ENCODE measurements at regions not wholly inside any gene's neighbourhood (a gene's known extent, or its start where the extent isn't known, plus 50 kb on each side); places are given as distances from the start of the nearest gene placed in this dataset.

DNA sequence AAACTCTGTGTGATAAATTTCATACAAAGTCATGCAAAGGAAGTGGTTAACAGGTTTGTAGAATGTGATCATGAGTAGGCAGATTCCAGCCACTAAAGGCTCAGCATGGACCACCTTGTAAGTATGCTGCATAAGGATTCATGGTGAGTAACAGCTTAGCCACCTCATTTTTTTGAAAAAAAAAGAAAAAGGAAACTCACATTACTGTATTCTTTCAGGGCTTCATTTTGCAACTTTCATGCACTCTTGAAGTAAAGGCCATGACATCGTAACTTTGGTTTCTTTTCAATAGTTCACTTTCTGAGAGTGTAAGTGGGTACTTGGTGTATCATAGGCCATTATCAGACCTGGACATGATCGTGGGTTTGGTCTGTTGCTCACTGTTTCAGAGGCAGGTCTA is 175.1 kb downstream of the PCSK1 start:
- TF ChIP-seq ZSCAN30 (tag by site-specific recombination; IDR thresholded peaks at IDR 0.05), result no peak
- no peak for TF ChIP-seq SETDB1 (IDR thresholded peaks at IDR 0.05; ENCODE audit: insufficient read length, low read length)
- no peak for TF ChIP-seq ZNF184 (tag by site-specific recombination; IDR thresholded peaks at IDR 0.05)
- TF ChIP-seq ZFP41 (tag by site-specific recombination; IDR thresholded peaks at IDR 0.05; ENCODE audit: borderline replicate concordance), result no peak
- no peak for TF ChIP-seq SALL2 (tag by site-specific recombination; IDR thresholded peaks at IDR 0.05; ENCODE audit: borderline replicate concordance)
- no peak for TF ChIP-seq ZNF747 (tag by site-specific recombination; IDR thresholded peaks at IDR 0.05)
- TF ChIP-seq ZNF19 (tag by site-specific recombination; IDR thresholded peaks at IDR 0.05; ENCODE audit: low read depth), result no peak
- no peak for TF ChIP-seq ZNF544 (tag by site-specific recombination; IDR thresholded peaks at IDR 0.05)
- TF ChIP-seq, protein P1, sequence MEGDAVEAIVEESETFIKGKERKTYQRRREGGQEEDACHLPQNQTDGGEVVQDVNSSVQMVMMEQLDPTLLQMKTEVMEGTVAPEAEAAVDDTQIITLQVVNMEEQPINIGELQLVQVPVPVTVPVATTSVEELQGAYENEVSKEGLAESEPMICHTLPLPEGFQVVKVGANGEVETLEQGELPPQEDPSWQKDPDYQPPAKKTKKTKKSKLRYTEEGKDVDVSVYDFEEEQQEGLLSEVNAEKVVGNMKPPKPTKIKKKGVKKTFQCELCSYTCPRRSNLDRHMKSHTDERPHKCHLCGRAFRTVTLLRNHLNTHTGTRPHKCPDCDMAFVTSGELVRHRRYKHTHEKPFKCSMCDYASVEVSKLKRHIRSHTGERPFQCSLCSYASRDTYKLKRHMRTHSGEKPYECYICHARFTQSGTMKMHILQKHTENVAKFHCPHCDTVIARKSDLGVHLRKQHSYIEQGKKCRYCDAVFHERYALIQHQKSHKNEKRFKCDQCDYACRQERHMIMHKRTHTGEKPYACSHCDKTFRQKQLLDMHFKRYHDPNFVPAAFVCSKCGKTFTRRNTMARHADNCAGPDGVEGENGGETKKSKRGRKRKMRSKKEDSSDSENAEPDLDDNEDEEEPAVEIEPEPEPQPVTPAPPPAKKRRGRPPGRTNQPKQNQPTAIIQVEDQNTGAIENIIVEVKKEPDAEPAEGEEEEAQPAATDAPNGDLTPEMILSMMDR (tag by site-specific recombination; IDR thresholded peaks at IDR 0.05), result no peak
- TF ChIP-seq ZBTB11 (tag by site-specific recombination; conservative IDR thresholded peaks at IDR 0.05; ENCODE audit: low read depth), result no peak
- TF ChIP-seq PBX3 (CRISPR knock-in tag; IDR thresholded peaks at IDR 0.05), result no peak
- TF ChIP-seq YY1 (tag by site-specific recombination; IDR thresholded peaks at IDR 0.05), result no peak
- no peak for TF ChIP-seq ZNF274 (IDR thresholded peaks at IDR 0.05; ENCODE audit: low read length)
- no peak for TF ChIP-seq ZNF274 (tag by site-specific recombination; IDR thresholded peaks at IDR 0.05; ENCODE audit: borderline replicate concordance)
- no peak for TF ChIP-seq GLIS2 (tag by site-specific recombination; IDR thresholded peaks at IDR 0.05)
